SU-DHL-6 (cell line): ENCODE measurements at regions not wholly inside any gene's neighbourhood (a gene's known extent, or its start where the extent isn't known, plus 50 kb on each side); places are given as distances from the start of the nearest gene placed in this dataset.

Source experiments
- H2AFZ ChIP-seq: fragments of 200-600 bp; sonication (generic); 2 replicates; pipeline ENCODE4 v1.6.1; 2014; ENCODE audit warnings: low read depth, mild to moderate bottlenecking, moderate library complexity, mixed read lengths, antibody characterized with exemption, low read length; ENCODE audit not compliant: severe bottlenecking
- H3F3A ChIP-seq: fragments of 200-600 bp; shearing (Covaris generic); 2 replicates; pipeline ENCODE4 v1.6.0; 2016; ENCODE audit warnings: antibody characterized with exemption, mild to moderate bottlenecking; ENCODE audit not compliant: insufficient read depth
- H3K27ac ChIP-seq: fragments of 200-600 bp; sonication (generic); 2 replicates; pipeline ENCODE4 v1.5.1; 2016; ENCODE audit warnings: low read depth, mild to moderate bottlenecking, low read length, moderate library complexity, mixed read lengths
- H3K27me3 ChIP-seq: fragments of 200-600 bp; sonication (generic), shearing (Covaris generic); 2 replicates; pipeline ENCODE4 v1.6.0; 2014; ENCODE audit warnings: mild to moderate bottlenecking, low read length
- H3K36me3 ChIP-seq: fragments of 200-600 bp; sonication (generic); 2 replicates; pipeline ENCODE4 v1.6.1; 2014; ENCODE audit warnings: mild to moderate bottlenecking, low read length, mixed read lengths
- H3K4me2 ChIP-seq: fragments of 300-600, 200-600 bp; shearing (Covaris generic), sonication (generic); 2 replicates; pipeline ENCODE4 v1.6.0; 2014; ENCODE audit warnings: low read length, low read depth, mild to moderate bottlenecking; ENCODE audit not compliant: poor library complexity, severe bottlenecking
- H3K4me3 ChIP-seq: fragments of 200-600 bp; sonication (generic); 2 replicates; pipeline ENCODE4 v1.5.1; 2014; ENCODE audit warnings: antibody characterized with exemption, low read length, mild to moderate bottlenecking, mixed read lengths; ENCODE audit not compliant: insufficient read depth, poor library complexity, severe bottlenecking
- H3K79me2 ChIP-seq: fragments of 200-600 bp; sonication (generic); 2 replicates; pipeline ENCODE4 v1.6.1; 2014; ENCODE audit warnings: mild to moderate bottlenecking, low read length, moderate library complexity; ENCODE audit not compliant: insufficient read depth
- H3K9ac ChIP-seq: fragments of 200-600 bp; sonication (generic); 2 replicates; pipeline ENCODE4 v1.7.0; 2014; ENCODE audit warnings: mild to moderate bottlenecking, low read length
- H3K9me2 ChIP-seq: fragments of 200-600 bp; sonication (generic); replicated peaks from 2 replicates; pipeline ENCODE4 v1.6.1; 2014; ENCODE audit warnings: low read length; ENCODE audit not compliant: insufficient read depth
- H3K9me3 ChIP-seq: fragments of 200-600 bp; sonication (generic); 2 replicates; pipeline ENCODE4 v1.6.1; 2014; ENCODE audit warnings: low read length, mixed read lengths; ENCODE audit not compliant: insufficient read depth
- H4K20me1 ChIP-seq: fragments of 200-600 bp; sonication (generic); 2 replicates; pipeline ENCODE4 v1.6.1; 2014; ENCODE audit warnings: low read depth, mild to moderate bottlenecking, antibody characterized with exemption, low read length, moderate library complexity, mixed read lengths
- EZH2phosphoT487 ChIP-seq: fragments of 200-600 bp; sonication (generic), shearing (Covaris generic); conservative IDR thresholded peaks from 2 replicates; pipeline ENCODE4 v1.6.1; 2018; ENCODE audit warnings: mild to moderate bottlenecking, antibody characterized with exemption, low read length, moderate library complexity, mixed read lengths
- TF ChIP-seq, protein P1 (sequence below): fragments of 200-600 bp; sonication (generic); IDR thresholded peaks from one replicate; pipeline ENCODE4 v1.5.1; 2017; ENCODE audit warnings: antibody characterized with exemption, mild to moderate bottlenecking, low read length, moderate library complexity; ENCODE audit not compliant: insufficient read depth, poor library complexity, severe bottlenecking

DNA sequence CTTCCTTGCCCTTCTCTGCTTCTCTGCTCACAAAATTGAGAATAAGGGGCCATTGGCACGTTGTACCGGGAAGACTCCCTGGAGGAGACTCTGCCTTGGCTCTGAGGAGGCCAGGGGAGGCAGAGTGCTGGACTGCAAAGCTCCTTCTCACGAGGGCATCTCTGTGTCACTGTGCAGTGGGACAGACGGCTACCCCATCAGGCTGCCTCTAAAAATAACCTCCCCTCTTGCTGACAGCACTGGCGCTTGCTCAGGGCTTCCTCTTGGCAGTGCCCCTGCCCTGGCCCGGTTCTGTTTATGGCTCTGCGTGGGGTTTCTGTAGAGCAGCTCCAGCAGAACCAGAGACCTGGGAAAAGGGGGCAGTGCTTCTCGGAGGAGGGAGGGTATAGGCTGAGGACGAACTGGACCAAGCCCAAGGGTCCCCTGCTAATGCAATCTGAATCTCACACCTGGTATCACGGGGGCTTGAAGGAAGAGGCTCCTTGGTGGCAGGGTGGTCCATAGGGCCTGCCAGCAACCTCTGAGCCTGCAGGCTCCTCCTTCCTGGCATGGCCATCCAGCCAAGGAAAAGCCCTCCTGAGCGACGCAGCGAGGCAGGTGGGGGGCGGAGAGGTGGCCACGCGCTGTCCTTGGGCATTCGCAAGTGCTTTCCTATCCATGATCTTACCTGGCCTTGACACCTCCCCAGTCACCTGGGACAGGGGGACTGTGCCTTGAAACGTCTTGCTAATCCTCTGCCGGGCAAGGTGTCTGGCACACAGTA lies 63.3 kb upstream of the TLE3 start:
- Histone ChIP-seq H3K9me3 (no peaks in the 10 kb centered on the region), H3K27ac (no peak overlapping the region), H3F3A (no peaks in the 10 kb centered on the region), H2AFZ (no peak overlapping the region), H3K27me3 (no peaks in the 10 kb centered on the region), H4K20me1 (no peaks in the 10 kb centered on the region), H3K9ac (no peak overlapping the region), H3K4me3 (no peak overlapping the region), H3K36me3 (no peaks in the 10 kb centered on the region), H3K79me2 (no peaks in the 10 kb centered on the region), H3K9me2 (no peaks in the 10 kb centered on the region), H3K4me2 (no peak overlapping the region)
- TF ChIP-seq, protein P1, sequence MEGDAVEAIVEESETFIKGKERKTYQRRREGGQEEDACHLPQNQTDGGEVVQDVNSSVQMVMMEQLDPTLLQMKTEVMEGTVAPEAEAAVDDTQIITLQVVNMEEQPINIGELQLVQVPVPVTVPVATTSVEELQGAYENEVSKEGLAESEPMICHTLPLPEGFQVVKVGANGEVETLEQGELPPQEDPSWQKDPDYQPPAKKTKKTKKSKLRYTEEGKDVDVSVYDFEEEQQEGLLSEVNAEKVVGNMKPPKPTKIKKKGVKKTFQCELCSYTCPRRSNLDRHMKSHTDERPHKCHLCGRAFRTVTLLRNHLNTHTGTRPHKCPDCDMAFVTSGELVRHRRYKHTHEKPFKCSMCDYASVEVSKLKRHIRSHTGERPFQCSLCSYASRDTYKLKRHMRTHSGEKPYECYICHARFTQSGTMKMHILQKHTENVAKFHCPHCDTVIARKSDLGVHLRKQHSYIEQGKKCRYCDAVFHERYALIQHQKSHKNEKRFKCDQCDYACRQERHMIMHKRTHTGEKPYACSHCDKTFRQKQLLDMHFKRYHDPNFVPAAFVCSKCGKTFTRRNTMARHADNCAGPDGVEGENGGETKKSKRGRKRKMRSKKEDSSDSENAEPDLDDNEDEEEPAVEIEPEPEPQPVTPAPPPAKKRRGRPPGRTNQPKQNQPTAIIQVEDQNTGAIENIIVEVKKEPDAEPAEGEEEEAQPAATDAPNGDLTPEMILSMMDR: no peak
- TF ChIP-seq EZH2phosphoT487: no peak

DNA sequence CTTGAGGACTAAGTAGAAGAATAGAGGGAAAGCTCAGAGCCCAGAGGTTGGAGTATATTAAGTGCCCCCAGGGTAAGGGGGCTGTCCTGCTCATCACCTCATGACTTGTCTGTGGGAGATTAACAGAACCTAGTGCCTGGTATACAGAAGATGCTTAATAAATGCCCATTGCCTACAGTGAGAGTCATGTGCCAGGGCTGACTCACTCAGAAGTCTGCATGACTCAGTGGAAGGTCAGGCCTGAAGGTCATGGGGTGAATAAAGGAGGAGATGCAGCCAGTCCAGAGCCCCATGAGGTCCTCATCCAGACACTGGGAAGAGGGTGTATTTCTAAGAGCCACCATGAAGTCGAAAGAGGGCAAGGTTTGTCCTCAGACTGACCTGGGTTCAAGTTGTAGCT lies 62.5 kb upstream of the TLE3 start:
- H3K27ac ChIP-seq: no peak overlapping the region
- H2AFZ ChIP-seq: no peak overlapping the region
- no peaks in the 10 kb centered on the region for H3K27me3 ChIP-seq
- H3K9me3 ChIP-seq: no peaks in the 10 kb centered on the region
- no peaks in the 10 kb centered on the region for H4K20me1 ChIP-seq
- no peak for TF ChIP-seq EZH2phosphoT487
- TF ChIP-seq, protein P1: no peak
- no peaks in the 10 kb centered on the region for H3F3A ChIP-seq
- no peaks in the 10 kb centered on the region for H3K9me2 ChIP-seq
- no peak overlapping the region for H3K4me2 ChIP-seq
- no peaks in the 10 kb centered on the region for H3K36me3 ChIP-seq
- H3K4me3 ChIP-seq: no peak overlapping the region
- no peaks in the 10 kb centered on the region for H3K79me2 ChIP-seq
- H3K9ac ChIP-seq: no peak overlapping the region

DNA sequence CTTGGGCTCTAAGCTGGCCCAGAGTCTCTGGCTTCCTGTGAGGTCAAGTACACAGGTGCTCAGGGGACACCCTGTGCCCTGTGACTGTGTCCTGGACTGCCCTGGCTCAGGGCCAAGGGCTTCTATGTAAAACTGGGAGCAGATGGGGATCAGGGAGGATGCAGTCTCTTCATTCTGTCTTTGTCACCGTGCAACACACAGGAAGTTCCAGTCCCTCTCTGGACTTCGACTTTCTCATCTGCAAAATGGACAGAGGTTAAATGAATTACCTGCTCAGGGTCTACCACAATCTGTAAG lies 61.9 kb upstream of the TLE3 start:
- H3F3A ChIP-seq: no peaks in the 10 kb centered on the region
- no peaks in the 10 kb centered on the region for H3K9me2 ChIP-seq
- no peak overlapping the region for H3K4me3 ChIP-seq
- H3K79me2 ChIP-seq: no peaks in the 10 kb centered on the region
- no peaks in the 10 kb centered on the region for H3K36me3 ChIP-seq
- no peak for TF ChIP-seq EZH2phosphoT487
- TF ChIP-seq, protein P1: no peak
- H3K27ac ChIP-seq: no peak overlapping the region
- H3K9ac ChIP-seq: no peak overlapping the region
- H2AFZ ChIP-seq: no peak overlapping the region
- no peaks in the 10 kb centered on the region for H3K9me3 ChIP-seq
- no peaks in the 10 kb centered on the region for H3K27me3 ChIP-seq
- no peak overlapping the region for H3K4me2 ChIP-seq
- no peaks in the 10 kb centered on the region for H4K20me1 ChIP-seq
